Ascending aorta (tissue), 2 donors: ENCODE measurements at regions not wholly inside any gene's neighbourhood (a gene's known extent, or its start where the extent isn't known, plus 50 kb on each side); places are given as distances from the start of the nearest gene placed in this dataset.
"Not testable (repeated sequence)": the region's sequence is repeated elsewhere in the genome, so short reads cannot be mapped to it uniquely, and the experiment has no call there.

Source experiments
- DNase-seq, 2 donors: peaks; one replicate each; pipeline ENCODE4 v3.0.0-alpha.2; 2019; ENCODE audit warnings: low spot score in 2 of 2
- H3K27ac ChIP-seq, 2 donors: fragments of 200-600 bp; sonication (generic); one replicate each; pipeline ENCODE4 v1.5.1; 2016 to 2017; ENCODE audit warnings: mild to moderate bottlenecking in 1 of 2
- H3K27me3 ChIP-seq: fragments of 200-600 bp; sonication (generic); one replicate; pipeline ENCODE4 v1.5.1; 2017
- H3K36me3 ChIP-seq, 2 donors: fragments of 200-600 bp; sonication (generic); one replicate each; pipeline ENCODE4 v1.5.1; 2016
- H3K4me1 ChIP-seq, 2 donors: fragments of 200-600 bp; sonication (generic); one replicate each; pipeline ENCODE4 v1.5.1; 2016 to 2017; ENCODE audit warnings: mild to moderate bottlenecking in 1 of 2
- H3K4me3 ChIP-seq, 2 donors: fragments of 200-600 bp; sonication (generic); one replicate each; pipeline ENCODE4 v1.5.1; 2016 to 2017; ENCODE audit warnings: mild to moderate bottlenecking in 1 of 2
- H3K9me3 ChIP-seq, 2 donors: fragments of 200-600 bp; sonication (generic); one replicate each; pipeline ENCODE4 v1.5.1; 2016
- intact Hi-C: fragments of 100-400 bp; cut with DNase I; formaldehyde crosslinking; loops from one replicate; pipeline ENCODE4 v1.15.1; 2023
- TF ChIP-seq, protein P1 (sequence below), 3 experiments: fragments of 200-600 bp in 2 of 3; fragments of 450-650 bp in 1 of 3; sonication (generic) in 2 of 3; IDR thresholded peaks; one replicate each; pipeline ENCODE4 v1.5.1; 2016 to 2019; ENCODE audit warnings: antibody characterized with exemption in 3 of 3, mild to moderate bottlenecking in 1 of 3, moderate library complexity in 1 of 3

DNA sequence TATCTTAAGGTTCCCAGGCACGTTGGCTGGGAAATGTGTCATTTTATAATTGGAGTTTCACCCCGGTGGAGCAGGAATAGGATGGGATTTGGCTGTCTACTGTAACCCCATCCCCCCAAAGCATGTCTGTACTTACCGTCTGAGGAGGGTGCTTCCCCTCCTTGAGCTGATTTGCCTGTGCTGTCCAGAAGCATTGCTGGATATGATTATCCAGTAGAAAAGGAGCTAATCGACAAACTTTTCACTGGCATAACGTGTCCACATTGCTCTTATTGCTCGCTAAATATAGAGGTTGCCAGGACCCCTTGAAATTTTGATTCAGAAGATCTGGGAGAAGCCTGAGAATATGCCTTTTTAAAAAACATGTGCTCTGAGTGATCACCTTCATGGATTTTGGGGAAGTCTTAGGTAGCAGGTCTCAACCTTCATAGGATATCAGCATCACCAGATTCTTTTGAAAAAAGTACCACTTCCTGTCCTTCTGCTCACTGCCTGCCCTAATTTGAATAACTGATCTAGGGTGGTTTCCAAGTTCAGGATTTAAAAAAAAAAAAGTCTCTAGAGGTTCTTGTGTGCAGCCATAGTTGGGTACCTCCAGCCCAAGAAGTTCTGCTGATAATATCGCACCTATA, 80.4 kb upstream of the KCNA1 start:
- no peak overlapping the region for H3K27ac ChIP-seq
- no peaks in the 10 kb centered on the region for H3K27me3 ChIP-seq
- intact Hi-C loops, result no loop called here
- H3K9me3 ChIP-seq, result no peaks in the 10 kb centered on the region
- TF ChIP-seq, protein P1, sequence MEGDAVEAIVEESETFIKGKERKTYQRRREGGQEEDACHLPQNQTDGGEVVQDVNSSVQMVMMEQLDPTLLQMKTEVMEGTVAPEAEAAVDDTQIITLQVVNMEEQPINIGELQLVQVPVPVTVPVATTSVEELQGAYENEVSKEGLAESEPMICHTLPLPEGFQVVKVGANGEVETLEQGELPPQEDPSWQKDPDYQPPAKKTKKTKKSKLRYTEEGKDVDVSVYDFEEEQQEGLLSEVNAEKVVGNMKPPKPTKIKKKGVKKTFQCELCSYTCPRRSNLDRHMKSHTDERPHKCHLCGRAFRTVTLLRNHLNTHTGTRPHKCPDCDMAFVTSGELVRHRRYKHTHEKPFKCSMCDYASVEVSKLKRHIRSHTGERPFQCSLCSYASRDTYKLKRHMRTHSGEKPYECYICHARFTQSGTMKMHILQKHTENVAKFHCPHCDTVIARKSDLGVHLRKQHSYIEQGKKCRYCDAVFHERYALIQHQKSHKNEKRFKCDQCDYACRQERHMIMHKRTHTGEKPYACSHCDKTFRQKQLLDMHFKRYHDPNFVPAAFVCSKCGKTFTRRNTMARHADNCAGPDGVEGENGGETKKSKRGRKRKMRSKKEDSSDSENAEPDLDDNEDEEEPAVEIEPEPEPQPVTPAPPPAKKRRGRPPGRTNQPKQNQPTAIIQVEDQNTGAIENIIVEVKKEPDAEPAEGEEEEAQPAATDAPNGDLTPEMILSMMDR (IDR thresholded peaks at IDR 0.05), result no peak
- DNase-seq, result no peak
- no peaks in the 10 kb centered on the region for H3K4me1 ChIP-seq
- H3K36me3 ChIP-seq, result no peaks in the 10 kb centered on the region
- H3K4me3 ChIP-seq, result no peak overlapping the region

DNA sequence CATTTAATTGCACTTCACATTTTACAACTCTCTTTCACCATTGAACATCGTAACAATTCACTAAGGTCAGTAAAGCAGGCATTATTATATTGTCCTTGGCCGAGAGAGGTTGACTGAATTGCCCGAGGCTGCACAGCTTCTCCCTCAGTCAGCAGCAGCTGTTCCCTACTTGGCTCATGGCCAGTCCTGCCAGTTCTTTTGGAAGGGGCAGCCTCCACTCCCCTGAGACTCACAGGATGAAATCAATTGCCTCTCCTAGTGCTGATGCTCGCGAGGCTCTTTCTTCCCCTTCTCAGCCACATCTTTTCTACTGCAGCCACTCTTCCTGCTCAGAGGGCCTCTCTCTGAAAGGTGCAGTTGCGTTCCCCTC, 79.9 kb upstream of the KCNA1 start:
- TF ChIP-seq, protein P1 (IDR thresholded peaks at IDR 0.05), result no peak
- H3K36me3 ChIP-seq, result no peaks in the 10 kb centered on the region
- H3K4me1 ChIP-seq, result no peaks in the 10 kb centered on the region
- no peak for DNase-seq
- H3K27me3 ChIP-seq, result no peaks in the 10 kb centered on the region
- no peaks in the 10 kb centered on the region for H3K9me3 ChIP-seq
- no peak overlapping the region for H3K4me3 ChIP-seq
- intact Hi-C loops, result no loop called here
- H3K27ac ChIP-seq, result no peak overlapping the region

DNA sequence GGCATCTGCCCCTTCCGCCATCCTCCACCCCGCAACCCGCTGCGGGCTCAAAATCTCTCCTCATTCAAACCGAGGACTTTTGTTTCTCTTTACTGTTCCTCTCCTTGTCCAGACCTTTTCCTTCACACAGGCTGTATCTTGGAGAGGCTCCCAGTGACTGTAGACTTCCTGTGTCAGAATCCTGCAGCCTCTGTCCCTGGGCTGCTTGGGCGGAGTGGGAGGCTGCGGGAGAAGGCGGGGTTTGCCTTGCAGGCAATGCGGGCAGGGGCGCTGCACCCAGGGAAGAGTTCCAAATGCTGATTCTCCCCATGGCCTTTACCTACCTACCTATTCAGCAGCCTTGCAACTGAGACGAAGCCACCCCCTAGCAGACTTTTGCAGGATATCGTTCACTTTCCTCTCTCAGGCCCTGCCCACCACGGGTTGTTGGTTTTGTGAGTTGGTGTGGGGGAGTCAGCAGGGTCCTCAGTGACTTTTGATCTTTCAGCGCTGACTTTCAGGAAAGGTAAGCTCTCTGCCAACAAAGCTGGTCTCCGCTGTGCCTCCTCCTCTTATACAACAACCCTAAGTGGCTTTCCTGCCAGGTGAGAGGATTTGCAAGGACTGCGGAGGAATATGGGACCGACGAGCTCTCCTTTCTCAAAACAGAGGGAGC, 79.0 kb upstream of the KCNA1 start:
- intact Hi-C loops, result no loop called here
- no peak for DNase-seq
- TF ChIP-seq, protein P1 (IDR thresholded peaks at IDR 0.05), result no peak
- Histone ChIP-seq H3K27ac (no peak overlapping the region), H3K27me3 (no peaks in the 10 kb centered on the region), H3K4me3 (no peak overlapping the region), H3K36me3 (no peaks in the 10 kb centered on the region), H3K9me3 (no peaks in the 10 kb centered on the region), H3K4me1 (no peaks in the 10 kb centered on the region)

DNA sequence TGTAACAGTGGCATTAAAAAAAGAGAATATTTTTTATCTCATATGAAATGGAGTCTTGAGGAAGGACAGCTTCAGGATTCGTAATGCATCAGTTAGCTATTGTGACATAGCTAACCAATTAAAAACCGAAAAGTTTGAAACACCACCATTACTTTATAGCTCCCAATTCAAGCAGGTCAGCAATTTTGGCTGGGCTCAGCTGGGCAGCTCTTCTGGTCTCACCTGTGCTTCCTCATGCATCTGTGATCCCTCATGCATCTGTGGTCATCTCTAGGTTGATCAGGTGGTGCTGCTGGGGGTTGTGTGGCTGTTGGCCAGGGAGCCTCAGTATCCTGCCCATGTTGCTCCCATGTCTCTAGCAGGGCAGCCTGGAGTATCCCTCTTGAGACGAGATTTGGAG, 76.7 kb upstream of the KCNA1 start:
- TF ChIP-seq, protein P1 (IDR thresholded peaks at IDR 0.05), result no peak
- H3K27me3 ChIP-seq, result no peaks in the 10 kb centered on the region
- DNase-seq, result no peak
- intact Hi-C loops, result no loop called here
- H3K9me3 ChIP-seq, result no peaks in the 10 kb centered on the region
- no peak overlapping the region for H3K4me3 ChIP-seq
- H3K36me3 ChIP-seq, result no peaks in the 10 kb centered on the region
- no peaks in the 10 kb centered on the region for H3K4me1 ChIP-seq
- no peak overlapping the region for H3K27ac ChIP-seq

DNA sequence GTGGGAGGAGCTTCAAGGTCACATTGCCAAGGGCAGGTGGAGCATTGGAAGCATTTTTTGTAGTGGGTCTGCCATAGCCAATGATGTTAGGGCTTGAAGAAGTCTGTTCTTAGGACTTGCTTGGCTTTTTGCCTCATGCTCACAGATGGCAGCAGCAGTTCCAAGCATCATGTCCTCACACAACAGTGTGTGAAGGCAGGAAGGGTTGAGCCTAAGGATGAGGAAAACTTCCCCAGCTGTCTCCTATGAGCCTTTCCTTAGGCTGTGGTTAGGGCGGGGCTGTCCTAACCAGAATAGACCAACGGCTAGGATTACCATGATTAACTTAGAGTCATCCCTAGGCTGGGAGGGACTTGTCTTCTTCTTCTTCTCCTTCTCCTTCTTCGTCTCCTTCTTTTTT, 76.2 kb upstream of the KCNA1 start:
- no peak for DNase-seq
- H3K4me3 ChIP-seq, result no peak overlapping the region
- intact Hi-C loops, result no loop called here
- no peak overlapping the region for H3K27ac ChIP-seq
- H3K27me3 ChIP-seq, result no peaks in the 10 kb centered on the region
- H3K4me1 ChIP-seq, result no peaks in the 10 kb centered on the region
- no peaks in the 10 kb centered on the region for H3K9me3 ChIP-seq
- no peaks in the 10 kb centered on the region for H3K36me3 ChIP-seq
- TF ChIP-seq, protein P1 (IDR thresholded peaks at IDR 0.05), result no peak

DNA sequence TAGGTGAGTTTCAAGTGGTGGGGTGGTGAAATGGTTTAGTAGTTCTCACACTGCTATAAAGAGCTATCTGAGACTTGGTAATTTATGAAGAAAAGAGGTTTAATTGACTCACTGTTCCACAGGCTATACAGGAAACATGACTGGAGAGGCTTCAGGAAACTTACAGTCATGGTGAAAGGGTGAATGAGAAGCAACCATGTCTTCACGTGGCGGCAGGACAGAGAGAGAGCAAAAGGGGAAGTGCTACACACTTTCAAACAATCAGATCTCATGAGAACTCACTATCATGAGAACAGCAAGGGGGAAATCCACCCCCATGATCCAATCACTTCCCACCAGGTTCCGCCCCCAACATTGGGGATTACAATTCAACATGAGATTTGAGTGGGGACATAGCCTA, 67.3 kb upstream of the KCNA1 start:
- intact Hi-C loops, H3K27ac ChIP-seq, H3K27me3 ChIP-seq, H3K9me3 ChIP-seq, H3K4me1 ChIP-seq, H3K36me3 ChIP-seq, H3K4me3 ChIP-seq, DNase-seq: not testable (repeated sequence)
